ENCODE measurements at regions not wholly inside any gene's neighbourhood (a gene's known extent, or its start where the extent isn't known, plus 50 kb on each side); places are given as distances from the start of the nearest gene placed in this dataset.

- peaks cover 2% of the 10 kb centered on the region for H3K4me1 ChIP-seq (ENCODE audit: control insufficient read depth, insufficient read depth, low read length)
- Mint-ChIP-seq H3K27ac (peak overlapping the region; percentile 1 to 7), H3K36me3 (no peaks in the 10 kb centered on the region), H3K27me3 (ENCODE audit: low read depth in 2 of 2) (peaks cover 6 to 10% of the 10 kb centered on the region in 2 donors), H3K9me3 (no peaks in the 10 kb centered on the region), H3K4me3 (no peak overlapping the region), H3K4me1 (peaks cover 15% of the 10 kb centered on the region in 2 donors)
- no peak overlapping the region for H3K4me3 ChIP-seq (ENCODE audit: low read length)
- intact Hi-C loops (cut with micrococcal nuclease), result loop anchor here (10.0 kb wide), 1 partner anchor 108 kb away; no protein-coding TSS in a partner anchor
- H3K27ac ChIP-seq (ENCODE audit: low read length), result no peak overlapping the region
- no peaks in the 10 kb centered on the region for H3K36me3 ChIP-seq (ENCODE audit: control insufficient read depth, insufficient read depth, low read length)
- H3K9me3 ChIP-seq (ENCODE audit: control insufficient read depth, insufficient read depth, low read length), result no peaks in the 10 kb centered on the region
- DNase-seq (no peak), ATAC-seq (peak; percentile 70 to 95 (median 73))
- TF ChIP-seq, protein P1, sequence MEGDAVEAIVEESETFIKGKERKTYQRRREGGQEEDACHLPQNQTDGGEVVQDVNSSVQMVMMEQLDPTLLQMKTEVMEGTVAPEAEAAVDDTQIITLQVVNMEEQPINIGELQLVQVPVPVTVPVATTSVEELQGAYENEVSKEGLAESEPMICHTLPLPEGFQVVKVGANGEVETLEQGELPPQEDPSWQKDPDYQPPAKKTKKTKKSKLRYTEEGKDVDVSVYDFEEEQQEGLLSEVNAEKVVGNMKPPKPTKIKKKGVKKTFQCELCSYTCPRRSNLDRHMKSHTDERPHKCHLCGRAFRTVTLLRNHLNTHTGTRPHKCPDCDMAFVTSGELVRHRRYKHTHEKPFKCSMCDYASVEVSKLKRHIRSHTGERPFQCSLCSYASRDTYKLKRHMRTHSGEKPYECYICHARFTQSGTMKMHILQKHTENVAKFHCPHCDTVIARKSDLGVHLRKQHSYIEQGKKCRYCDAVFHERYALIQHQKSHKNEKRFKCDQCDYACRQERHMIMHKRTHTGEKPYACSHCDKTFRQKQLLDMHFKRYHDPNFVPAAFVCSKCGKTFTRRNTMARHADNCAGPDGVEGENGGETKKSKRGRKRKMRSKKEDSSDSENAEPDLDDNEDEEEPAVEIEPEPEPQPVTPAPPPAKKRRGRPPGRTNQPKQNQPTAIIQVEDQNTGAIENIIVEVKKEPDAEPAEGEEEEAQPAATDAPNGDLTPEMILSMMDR (IDR thresholded peaks at IDR 0.05), result no peak
- H3K27me3 ChIP-seq (ENCODE audit: control insufficient read depth, insufficient read depth, low read length), result no peaks in the 10 kb centered on the region
These were observed 153.8 kb upstream of the SETBP1 start for GRCh38 chr18:44526705-44527415.

- H3K36me3 Mint-ChIP-seq, result no peaks in the 10 kb centered on the region
- ATAC-seq (no peak), DNase-seq (no peak)
- H3K9me3 Mint-ChIP-seq, result no peaks in the 10 kb centered on the region
- no peak overlapping the region for H3K4me3 Mint-ChIP-seq
- no peak overlapping the region for H3K4me3 ChIP-seq (ENCODE audit: low read length)
- H3K27ac Mint-ChIP-seq, result no peak overlapping the region
- H3K27me3 ChIP-seq (ENCODE audit: control insufficient read depth, insufficient read depth, low read length), result no peaks in the 10 kb centered on the region
- peaks cover 0 to 6% of the 10 kb centered on the region in 2 donors for H3K4me1 Mint-ChIP-seq
- WGBS (ENCODE audit: insufficient coverage), result no CpG with 5 or more reads among the region's 2 CpGs
- intact Hi-C loops (cut with micrococcal nuclease), result no loop called here
- no peaks in the 10 kb centered on the region for H3K9me3 ChIP-seq (ENCODE audit: control insufficient read depth, insufficient read depth, low read length)
- no peaks in the 10 kb centered on the region for H3K36me3 ChIP-seq (ENCODE audit: control insufficient read depth, insufficient read depth, low read length)
- no peaks in the 10 kb centered on the region for H3K4me1 ChIP-seq (ENCODE audit: control insufficient read depth, insufficient read depth, low read length)
- TF ChIP-seq, protein P1 (IDR thresholded peaks at IDR 0.05), result no peak
- H3K27ac ChIP-seq (ENCODE audit: low read length), result no peak overlapping the region
- H3K27me3 Mint-ChIP-seq (ENCODE audit: low read depth in 2 of 2), result peaks cover 0 to 13% of the 10 kb centered on the region in 2 donors
These were observed 147.6 kb upstream of the SETBP1 start for GRCh38 chr18:44533071-44533470.

- Mint-ChIP-seq H3K4me1 (peaks cover 0 to 6% of the 10 kb centered on the region in 2 donors), H3K27ac (no peak overlapping the region), H3K27me3 (ENCODE audit: low read depth in 2 of 2) (peaks cover 0 to 7% of the 10 kb centered on the region in 2 donors), H3K9me3 (no peaks in the 10 kb centered on the region), H3K4me3 (no peak overlapping the region), H3K36me3 (no peaks in the 10 kb centered on the region)
- TF ChIP-seq, protein P1 (IDR thresholded peaks at IDR 0.05), result no peak
- ATAC-seq (no peak), DNase-seq (no peak)
- no peaks in the 10 kb centered on the region for H3K36me3 ChIP-seq (ENCODE audit: control insufficient read depth, insufficient read depth, low read length)
- no peaks in the 10 kb centered on the region for H3K4me1 ChIP-seq (ENCODE audit: control insufficient read depth, insufficient read depth, low read length)
- H3K4me3 ChIP-seq (ENCODE audit: low read length), result no peak overlapping the region
- H3K27ac ChIP-seq (ENCODE audit: low read length), result no peak overlapping the region
- H3K9me3 ChIP-seq (ENCODE audit: control insufficient read depth, insufficient read depth, low read length), result no peaks in the 10 kb centered on the region
- WGBS (ENCODE audit: insufficient coverage), result 67% methylated on average over 1 of the region's 1 CpG
- intact Hi-C loops (cut with micrococcal nuclease), result no loop called here
- no peaks in the 10 kb centered on the region for H3K27me3 ChIP-seq (ENCODE audit: control insufficient read depth, insufficient read depth, low read length)
These were observed 144.6 kb upstream of the SETBP1 start for GRCh38 chr18:44536046-44536445.

GRCh38 chr18:44536619-44537018 is 144.1 kb upstream of the SETBP1 start:
- no peaks in the 10 kb centered on the region for H3K27me3 ChIP-seq (ENCODE audit: control insufficient read depth, insufficient read depth, low read length)
- H3K4me1 Mint-ChIP-seq, result peaks cover 0 to 6% of the 10 kb centered on the region in 2 donors
- TF ChIP-seq, protein P1 (IDR thresholded peaks at IDR 0.05), result no peak
- intact Hi-C loops (cut with micrococcal nuclease), result no loop called here
- H3K9me3 Mint-ChIP-seq, result no peaks in the 10 kb centered on the region
- H3K4me3 Mint-ChIP-seq, result no peak overlapping the region
- no peak for ATAC-seq
- H3K4me1 ChIP-seq (ENCODE audit: control insufficient read depth, insufficient read depth, low read length), result no peaks in the 10 kb centered on the region
- H3K36me3 Mint-ChIP-seq, result no peaks in the 10 kb centered on the region
- no peak overlapping the region for H3K4me3 ChIP-seq (ENCODE audit: low read length)
- no peaks in the 10 kb centered on the region for H3K36me3 ChIP-seq (ENCODE audit: control insufficient read depth, insufficient read depth, low read length)
- H3K27ac ChIP-seq (ENCODE audit: low read length), result no peak overlapping the region
- H3K27me3 Mint-ChIP-seq (ENCODE audit: low read depth in 2 of 2), result peaks cover 0 to 7% of the 10 kb centered on the region in 2 donors
- no peak for DNase-seq
- 69% methylated on average over 1 of the region's 1 CpG for WGBS (ENCODE audit: insufficient coverage)
- no peaks in the 10 kb centered on the region for H3K9me3 ChIP-seq (ENCODE audit: control insufficient read depth, insufficient read depth, low read length)
- H3K27ac Mint-ChIP-seq, result no peak overlapping the region

Data from natural killer cell (primary cell).